NB4 (cell line): ENCODE measurements at regions not wholly inside any gene's neighbourhood (a gene's known extent, or its start where the extent isn't known, plus 50 kb on each side); places are given as distances from the start of the nearest gene placed in this dataset.

Experiments used
- POLR2A ChIP-seq: IDR thresholded peaks from 2 replicates; pipeline ENCODE4 v1.6.1; 2011; ENCODE audit warnings: mild to moderate bottlenecking; ENCODE audit not compliant: insufficient read length; ENCODE audit errors: extremely low read depth
- TF ChIP-seq, protein P1 (sequence below): IDR thresholded peaks from one replicate; pipeline ENCODE4 v1.5.1; 2012; ENCODE audit warnings: low read depth, low read length

GRCh38 chr14:62616668-62617067, 428.6 kb downstream of the KCNH5 start:
- TF ChIP-seq, protein P1, sequence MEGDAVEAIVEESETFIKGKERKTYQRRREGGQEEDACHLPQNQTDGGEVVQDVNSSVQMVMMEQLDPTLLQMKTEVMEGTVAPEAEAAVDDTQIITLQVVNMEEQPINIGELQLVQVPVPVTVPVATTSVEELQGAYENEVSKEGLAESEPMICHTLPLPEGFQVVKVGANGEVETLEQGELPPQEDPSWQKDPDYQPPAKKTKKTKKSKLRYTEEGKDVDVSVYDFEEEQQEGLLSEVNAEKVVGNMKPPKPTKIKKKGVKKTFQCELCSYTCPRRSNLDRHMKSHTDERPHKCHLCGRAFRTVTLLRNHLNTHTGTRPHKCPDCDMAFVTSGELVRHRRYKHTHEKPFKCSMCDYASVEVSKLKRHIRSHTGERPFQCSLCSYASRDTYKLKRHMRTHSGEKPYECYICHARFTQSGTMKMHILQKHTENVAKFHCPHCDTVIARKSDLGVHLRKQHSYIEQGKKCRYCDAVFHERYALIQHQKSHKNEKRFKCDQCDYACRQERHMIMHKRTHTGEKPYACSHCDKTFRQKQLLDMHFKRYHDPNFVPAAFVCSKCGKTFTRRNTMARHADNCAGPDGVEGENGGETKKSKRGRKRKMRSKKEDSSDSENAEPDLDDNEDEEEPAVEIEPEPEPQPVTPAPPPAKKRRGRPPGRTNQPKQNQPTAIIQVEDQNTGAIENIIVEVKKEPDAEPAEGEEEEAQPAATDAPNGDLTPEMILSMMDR: no peak
- TF ChIP-seq POLR2A: no peak
